ENCODE measurements at regions not wholly inside any gene's neighbourhood (a gene's known extent, or its start where the extent isn't known, plus 50 kb on each side); places are given as distances from the start of the nearest gene placed in this dataset.

DNA sequence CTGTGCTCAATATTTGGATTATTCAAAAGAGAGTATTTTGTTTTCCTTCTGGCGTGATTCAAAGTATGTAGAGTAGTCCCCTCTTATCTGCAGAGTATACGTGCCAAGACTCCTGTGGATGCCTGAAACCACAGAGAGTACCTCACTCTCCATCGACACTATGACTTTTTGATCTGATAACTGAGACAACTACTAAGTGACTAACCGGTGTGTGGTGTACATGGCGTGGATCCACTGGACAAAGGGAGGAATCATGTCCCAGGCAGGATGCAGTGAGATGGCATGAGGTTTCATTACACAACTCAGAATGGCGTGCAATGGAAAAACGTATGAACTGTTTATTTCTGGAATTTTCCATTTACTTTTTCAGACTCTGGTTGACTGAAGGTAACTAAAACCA lies 112.2 kb upstream of the PDE7B start:
- TF ChIP-seq, protein P1, sequence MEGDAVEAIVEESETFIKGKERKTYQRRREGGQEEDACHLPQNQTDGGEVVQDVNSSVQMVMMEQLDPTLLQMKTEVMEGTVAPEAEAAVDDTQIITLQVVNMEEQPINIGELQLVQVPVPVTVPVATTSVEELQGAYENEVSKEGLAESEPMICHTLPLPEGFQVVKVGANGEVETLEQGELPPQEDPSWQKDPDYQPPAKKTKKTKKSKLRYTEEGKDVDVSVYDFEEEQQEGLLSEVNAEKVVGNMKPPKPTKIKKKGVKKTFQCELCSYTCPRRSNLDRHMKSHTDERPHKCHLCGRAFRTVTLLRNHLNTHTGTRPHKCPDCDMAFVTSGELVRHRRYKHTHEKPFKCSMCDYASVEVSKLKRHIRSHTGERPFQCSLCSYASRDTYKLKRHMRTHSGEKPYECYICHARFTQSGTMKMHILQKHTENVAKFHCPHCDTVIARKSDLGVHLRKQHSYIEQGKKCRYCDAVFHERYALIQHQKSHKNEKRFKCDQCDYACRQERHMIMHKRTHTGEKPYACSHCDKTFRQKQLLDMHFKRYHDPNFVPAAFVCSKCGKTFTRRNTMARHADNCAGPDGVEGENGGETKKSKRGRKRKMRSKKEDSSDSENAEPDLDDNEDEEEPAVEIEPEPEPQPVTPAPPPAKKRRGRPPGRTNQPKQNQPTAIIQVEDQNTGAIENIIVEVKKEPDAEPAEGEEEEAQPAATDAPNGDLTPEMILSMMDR (IDR thresholded peaks at IDR 0.05; ENCODE audit: control extremely low read depth in 1 of 3, insufficient read depth in 1 of 3, low read depth in 1 of 3, low read length in 3 of 3), result no peak
- no peak for TF ChIP-seq RFX5 (IDR thresholded peaks at IDR 0.05; ENCODE audit: borderline replicate concordance, low read depth, low read length)
- TF ChIP-seq, protein P2, sequence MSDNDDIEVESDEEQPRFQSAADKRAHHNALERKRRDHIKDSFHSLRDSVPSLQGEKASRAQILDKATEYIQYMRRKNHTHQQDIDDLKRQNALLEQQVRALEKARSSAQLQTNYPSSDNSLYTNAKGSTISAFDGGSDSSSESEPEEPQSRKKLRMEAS (IDR thresholded peaks at IDR 0.05), result no peak
- TF ChIP-seq CREB1 (IDR thresholded peaks at IDR 0.05), result no peak
- no peak for TF ChIP-seq YY1 (IDR thresholded peaks at IDR 0.05; ENCODE audit: low read depth, low read length)
- TF ChIP-seq RNF2 (IDR thresholded peaks at IDR 0.05; ENCODE audit: borderline replicate concordance, low read depth, low read length, missing control alignments, poor library complexity, severe bottlenecking), result no peak
